ENCODE measurements at regions not wholly inside any gene's neighbourhood (a gene's known extent, or its start where the extent isn't known, plus 50 kb on each side); places are given as distances from the start of the nearest gene placed in this dataset.

DNA sequence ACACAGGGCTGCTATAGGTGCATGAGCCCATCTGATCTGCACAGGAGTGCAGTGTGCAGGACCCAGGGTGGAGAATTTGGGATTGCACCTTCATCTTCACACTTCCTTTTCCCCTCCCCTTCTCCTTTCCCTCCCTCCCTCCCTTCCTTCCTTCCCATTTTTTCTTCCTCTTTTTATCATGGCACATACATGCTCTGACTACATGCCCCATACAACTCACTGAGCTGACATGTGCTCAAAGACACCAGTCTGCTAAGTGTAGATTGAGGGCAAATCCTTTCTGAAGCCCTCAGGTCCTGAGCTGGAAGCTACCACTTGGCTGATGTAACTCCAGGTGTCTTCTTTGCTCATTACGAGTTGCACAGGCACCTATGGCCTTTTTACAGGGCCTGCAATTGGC is 365.3 kb upstream of the ZNF32 start:
- Histone ChIP-seq H3K27ac (no peak overlapping the region), H3K9me3 (peaks cover 0 to 1% (median 0%) of the 10 kb centered on the region in 11 donors), H3K4me1 (peaks cover 4 to 54% (median 39%) of the 10 kb centered on the region in 9 donors), H3K27me3 (no peaks in the 10 kb centered on the region), H3K4me3 (no peak overlapping the region), H3K36me3 (no peaks in the 10 kb centered on the region)
- intact Hi-C loops (cut with DNase I), result loop anchor here in 1 of 10 donors (10.0 kb wide), 1 partner anchor 319 kb away; no protein-coding TSS in a partner anchor
- TF ChIP-seq, protein P1, sequence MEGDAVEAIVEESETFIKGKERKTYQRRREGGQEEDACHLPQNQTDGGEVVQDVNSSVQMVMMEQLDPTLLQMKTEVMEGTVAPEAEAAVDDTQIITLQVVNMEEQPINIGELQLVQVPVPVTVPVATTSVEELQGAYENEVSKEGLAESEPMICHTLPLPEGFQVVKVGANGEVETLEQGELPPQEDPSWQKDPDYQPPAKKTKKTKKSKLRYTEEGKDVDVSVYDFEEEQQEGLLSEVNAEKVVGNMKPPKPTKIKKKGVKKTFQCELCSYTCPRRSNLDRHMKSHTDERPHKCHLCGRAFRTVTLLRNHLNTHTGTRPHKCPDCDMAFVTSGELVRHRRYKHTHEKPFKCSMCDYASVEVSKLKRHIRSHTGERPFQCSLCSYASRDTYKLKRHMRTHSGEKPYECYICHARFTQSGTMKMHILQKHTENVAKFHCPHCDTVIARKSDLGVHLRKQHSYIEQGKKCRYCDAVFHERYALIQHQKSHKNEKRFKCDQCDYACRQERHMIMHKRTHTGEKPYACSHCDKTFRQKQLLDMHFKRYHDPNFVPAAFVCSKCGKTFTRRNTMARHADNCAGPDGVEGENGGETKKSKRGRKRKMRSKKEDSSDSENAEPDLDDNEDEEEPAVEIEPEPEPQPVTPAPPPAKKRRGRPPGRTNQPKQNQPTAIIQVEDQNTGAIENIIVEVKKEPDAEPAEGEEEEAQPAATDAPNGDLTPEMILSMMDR (IDR thresholded peaks at IDR 0.05), result no peak
- ATAC-seq, result no peak
- no peak for DNase-seq
- whole genome bisulfite sequencing, 2 donors, result 78 to 88% methylated on average over 1 of the region's 1 CpG

DNA sequence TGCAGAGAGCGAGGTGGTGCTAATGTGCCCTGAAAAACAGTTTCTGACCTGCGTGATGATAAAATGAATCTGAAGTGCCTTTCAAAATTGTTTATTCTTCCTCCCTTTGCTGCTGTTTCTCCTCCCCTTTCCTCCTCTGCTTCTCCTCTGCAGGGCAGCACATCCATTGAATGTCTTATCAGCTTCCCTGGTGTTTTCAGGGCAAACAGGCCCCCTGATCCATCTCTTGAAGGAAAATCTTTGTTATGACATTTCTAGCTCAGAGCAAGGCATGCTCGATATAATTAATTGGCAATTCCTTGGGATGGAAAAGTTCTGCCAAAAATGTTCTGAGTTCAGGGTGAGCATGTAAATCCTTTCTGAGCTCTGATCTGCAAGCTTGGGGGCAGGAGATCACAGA is 364.2 kb upstream of the ZNF32 start:
- Histone ChIP-seq H3K4me1 (peaks cover 4 to 64% (median 49%) of the 10 kb centered on the region in 9 donors), H3K27ac (no peak overlapping the region), H3K4me3 (no peak overlapping the region), H3K27me3 (no peaks in the 10 kb centered on the region), H3K36me3 (no peaks in the 10 kb centered on the region), H3K9me3 (no peaks in the 10 kb centered on the region)
- intact Hi-C loops (cut with DNase I), result loop anchor here in 1 of 10 donors (10.0 kb wide), 1 partner anchor 318 kb away; no protein-coding TSS in a partner anchor
- TF ChIP-seq, protein P1 (IDR thresholded peaks at IDR 0.05), result no peak
- WGBS, 2 donors, result 85 to 88% methylated on average over 3 of the region's 3 CpGs
- DNase-seq, result no peak
- no peak for ATAC-seq

DNA sequence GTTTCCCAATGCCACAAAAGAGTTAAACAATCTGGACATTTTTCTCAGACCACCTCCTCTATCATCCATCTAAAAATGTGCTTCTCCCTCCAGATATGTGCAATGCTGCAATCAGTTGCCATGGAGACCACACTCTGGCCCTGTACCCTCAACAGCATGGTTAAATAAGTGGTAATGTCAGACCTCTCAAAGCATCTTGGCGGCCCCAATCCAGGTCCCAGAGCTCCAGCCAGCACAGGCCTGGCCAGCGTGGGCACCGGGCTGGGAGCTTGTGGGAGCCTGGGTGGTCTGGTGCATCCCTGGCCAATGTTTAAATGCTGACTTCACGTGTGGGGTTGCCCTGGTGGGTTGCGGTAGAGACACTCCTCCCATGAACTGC is 362.9 kb upstream of the ZNF32 start:
- H3K4me1 ChIP-seq, result peaks cover 0 to 62% (median 44%) of the 10 kb centered on the region in 9 donors
- no peak for DNase-seq
- H3K9me3 ChIP-seq, result no peaks in the 10 kb centered on the region
- 95 to 98% methylated on average over 5 of the region's 5 CpGs for WGBS, 2 donors
- H3K27ac ChIP-seq, result no peak overlapping the region
- H3K36me3 ChIP-seq, result no peaks in the 10 kb centered on the region
- no peak overlapping the region for H3K4me3 ChIP-seq
- H3K27me3 ChIP-seq, result no peaks in the 10 kb centered on the region
- no peak for ATAC-seq
- TF ChIP-seq, protein P1 (IDR thresholded peaks at IDR 0.05), result no peak
- intact Hi-C loops (cut with DNase I), result loop anchor here in 2 of 10 donors (2.0 to 10.0 kb wide), 2 partner anchors 51 to 317 kb away; no protein-coding TSS in a partner anchor

DNA sequence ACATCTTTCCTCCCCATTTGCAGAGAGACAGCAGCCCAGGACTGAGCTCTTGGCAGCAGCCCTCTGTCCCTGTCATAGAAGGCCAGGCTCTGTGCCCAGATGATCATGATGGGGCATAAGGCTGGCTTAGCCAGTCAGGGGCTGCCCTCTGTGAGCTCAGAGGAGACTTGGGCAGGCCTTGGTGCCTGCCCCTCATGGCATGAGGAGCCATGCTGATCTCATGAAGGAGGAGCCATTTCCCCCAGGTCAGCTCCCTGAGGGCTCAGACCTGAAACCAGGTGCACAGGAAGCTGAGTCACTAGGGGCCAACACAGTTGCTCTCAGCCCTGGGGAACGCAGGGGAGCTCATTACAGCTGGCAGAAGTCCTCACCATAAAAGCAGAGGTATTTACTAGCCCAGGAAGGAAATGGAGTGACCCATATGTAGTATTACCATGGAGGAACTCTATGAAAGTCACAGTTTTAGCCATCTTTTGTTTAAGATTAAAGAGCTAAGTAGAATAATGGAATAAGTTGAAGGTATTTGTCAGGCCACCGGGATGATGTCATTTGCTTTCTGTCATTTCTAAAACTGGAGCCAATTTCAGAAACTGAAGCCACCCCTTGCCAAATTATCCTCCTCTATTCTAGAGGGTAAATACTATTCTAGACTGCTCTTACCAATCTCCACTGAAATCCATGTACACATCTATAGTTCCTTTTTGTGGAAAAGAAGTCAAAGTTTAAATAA is 362.4 kb upstream of the ZNF32 start:
- intact Hi-C loops (cut with DNase I), result loop anchor here in 2 of 10 donors (2.0 to 10.0 kb wide), 2 partner anchors 50 to 316 kb away; no protein-coding TSS in a partner anchor
- H3K36me3 ChIP-seq, result no peaks in the 10 kb centered on the region
- H3K9me3 ChIP-seq, result no peaks in the 10 kb centered on the region
- WGBS, 2 donors, result 40 to 46% methylated on average over 2 of the region's 2 CpGs
- peaks cover 0 to 57% (median 38%) of the 10 kb centered on the region in 9 donors for H3K4me1 ChIP-seq
- TF ChIP-seq, protein P1 (IDR thresholded peaks at IDR 0.05), result no peak
- no peak overlapping the region for H3K4me3 ChIP-seq
- DNase-seq (peak in 1 of 2 donors; percentile 39), ATAC-seq (peak in 7 of 8 donors; percentile 31 to 90 (median 75))
- peak overlapping the region in 6 of 10 donors; percentile 5 to 57 (median 18) for H3K27ac ChIP-seq
- no peaks in the 10 kb centered on the region for H3K27me3 ChIP-seq

All from heart right ventricle (tissue), 16 donors.